Chondrocyte (in vitro differentiated cells): ENCODE measurements at regions not wholly inside any gene's neighbourhood (a gene's known extent, or its start where the extent isn't known, plus 50 kb on each side); places are given as distances from the start of the nearest gene placed in this dataset.

Experiments
- DNase-seq: peaks from one replicate; pipeline ENCODE4 v3.0.0; 2021; ENCODE audit warnings: mixed read lengths, low spot score
- H3K27ac Mint-ChIP-seq: one replicate; pipeline ENCODE4 v1.8.0; 2021; ENCODE audit warnings: mild to moderate bottlenecking, moderate library complexity, mixed read lengths; ENCODE audit not compliant: unreplicated experiment
- H3K27me3 Mint-ChIP-seq: 2 replicates; pipeline ENCODE4 v1.8.0; 2021; ENCODE audit warnings: low read depth, mixed read lengths
- H3K36me3 Mint-ChIP-seq: 2 replicates; pipeline ENCODE4 v1.8.0; 2021; ENCODE audit warnings: low read depth, mixed read lengths
- H3K4me1 Mint-ChIP-seq: 2 replicates; pipeline ENCODE4 v1.8.0; 2021; ENCODE audit warnings: low read depth, mild to moderate bottlenecking, mixed read lengths
- H3K4me3 Mint-ChIP-seq: one replicate; pipeline ENCODE4 v1.8.0; 2021; ENCODE audit warnings: mild to moderate bottlenecking, moderate library complexity, mixed read lengths; ENCODE audit not compliant: unreplicated experiment
- H3K9me3 Mint-ChIP-seq: 2 replicates; pipeline ENCODE4 v1.8.0; 2021; ENCODE audit warnings: low read depth, mixed read lengths
- TF ChIP-seq, protein P1 (sequence below): fragments of 200-600 bp; sonication (generic); IDR thresholded peaks from 2 replicates; pipeline ENCODE4 v1.5.0; 2021; ENCODE audit warnings: antibody characterized with exemption, mild to moderate bottlenecking, moderate library complexity

DNA sequence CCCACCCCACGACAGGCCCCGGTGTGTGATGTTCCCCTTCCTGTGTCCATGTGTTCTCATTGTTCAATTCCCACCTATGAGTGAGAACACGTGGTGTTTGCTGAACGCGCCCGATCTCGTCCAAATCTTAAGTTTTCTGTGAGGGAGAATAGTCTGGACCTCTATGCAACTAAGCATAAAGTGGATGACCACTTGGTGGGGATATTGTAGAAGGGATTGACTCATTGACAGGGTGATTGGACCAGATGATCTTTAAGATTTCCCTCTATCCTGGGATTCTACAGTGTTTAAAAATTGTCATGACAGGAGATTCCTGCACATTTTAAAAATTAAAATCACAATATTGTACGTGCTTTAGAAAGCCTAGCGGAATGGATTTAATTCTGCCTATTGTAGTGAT, 141.3 kb downstream of the TRMT11 start:
- DNase-seq = no peak
- no peaks in the 10 kb centered on the region for H3K27me3 Mint-ChIP-seq
- no peak overlapping the region for H3K4me3 Mint-ChIP-seq
- no peaks in the 10 kb centered on the region for H3K4me1 Mint-ChIP-seq
- TF ChIP-seq, protein P1, sequence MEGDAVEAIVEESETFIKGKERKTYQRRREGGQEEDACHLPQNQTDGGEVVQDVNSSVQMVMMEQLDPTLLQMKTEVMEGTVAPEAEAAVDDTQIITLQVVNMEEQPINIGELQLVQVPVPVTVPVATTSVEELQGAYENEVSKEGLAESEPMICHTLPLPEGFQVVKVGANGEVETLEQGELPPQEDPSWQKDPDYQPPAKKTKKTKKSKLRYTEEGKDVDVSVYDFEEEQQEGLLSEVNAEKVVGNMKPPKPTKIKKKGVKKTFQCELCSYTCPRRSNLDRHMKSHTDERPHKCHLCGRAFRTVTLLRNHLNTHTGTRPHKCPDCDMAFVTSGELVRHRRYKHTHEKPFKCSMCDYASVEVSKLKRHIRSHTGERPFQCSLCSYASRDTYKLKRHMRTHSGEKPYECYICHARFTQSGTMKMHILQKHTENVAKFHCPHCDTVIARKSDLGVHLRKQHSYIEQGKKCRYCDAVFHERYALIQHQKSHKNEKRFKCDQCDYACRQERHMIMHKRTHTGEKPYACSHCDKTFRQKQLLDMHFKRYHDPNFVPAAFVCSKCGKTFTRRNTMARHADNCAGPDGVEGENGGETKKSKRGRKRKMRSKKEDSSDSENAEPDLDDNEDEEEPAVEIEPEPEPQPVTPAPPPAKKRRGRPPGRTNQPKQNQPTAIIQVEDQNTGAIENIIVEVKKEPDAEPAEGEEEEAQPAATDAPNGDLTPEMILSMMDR = peak; percentile 50
- peaks cover 4% of the 10 kb centered on the region for H3K36me3 Mint-ChIP-seq
- H3K9me3 Mint-ChIP-seq = no peaks in the 10 kb centered on the region
- no peak overlapping the region for H3K27ac Mint-ChIP-seq

DNA sequence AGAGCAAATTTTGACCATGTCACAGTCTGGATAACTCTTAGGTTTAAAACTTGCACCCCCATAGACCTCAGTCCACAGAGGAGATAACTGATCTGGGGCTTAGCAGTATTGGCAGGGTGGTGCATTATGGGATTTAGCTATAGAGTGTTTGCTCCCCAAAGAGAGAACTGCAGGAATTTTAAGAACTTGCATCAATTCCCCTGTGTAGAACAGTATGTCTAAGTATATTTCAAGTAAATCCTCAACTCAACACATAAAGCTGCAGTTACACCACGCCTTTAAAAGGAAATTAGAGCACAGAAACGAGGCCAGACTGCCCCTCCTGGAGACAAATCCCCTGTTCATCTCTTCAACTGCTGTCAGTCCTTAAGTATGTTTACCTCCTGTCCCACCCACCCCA, 144.9 kb downstream of the TRMT11 start:
- Mint-ChIP-seq H3K9me3 (peaks cover 16% of the 10 kb centered on the region), H3K27me3 (no peaks in the 10 kb centered on the region)

GRCh38 chr6:126133984-126134383, 147.6 kb downstream of the TRMT11 start:
- TF ChIP-seq, protein P1 = no peak
- H3K36me3 Mint-ChIP-seq = peaks cover 10% of the 10 kb centered on the region
- no peaks in the 10 kb centered on the region for H3K27me3 Mint-ChIP-seq
- peaks cover 20% of the 10 kb centered on the region for H3K9me3 Mint-ChIP-seq
- no peaks in the 10 kb centered on the region for H3K4me1 Mint-ChIP-seq
- no peak overlapping the region for H3K27ac Mint-ChIP-seq
- H3K4me3 Mint-ChIP-seq = no peak overlapping the region
- no peak for DNase-seq

More for the DNA sequence above, 144.9 kb downstream of the TRMT11 start:
- H3K4me3 Mint-ChIP-seq = no peak overlapping the region
- no peak overlapping the region for H3K27ac Mint-ChIP-seq
- H3K4me1 Mint-ChIP-seq = no peaks in the 10 kb centered on the region
- peaks cover 10% of the 10 kb centered on the region for H3K36me3 Mint-ChIP-seq
- TF ChIP-seq, protein P1 = no peak
- DNase-seq = no peak

- TF ChIP-seq, protein P1 = no peak
- Mint-ChIP-seq H3K4me3 (no peak overlapping the region), H3K27ac (no peak overlapping the region)
These were observed 148.2 kb downstream of the TRMT11 start for GRCh38 chr6:126134491-126134890.

GRCh38 chr6:126140015-126140414, 153.7 kb downstream of the TRMT11 start:
- no peak for DNase-seq
- TF ChIP-seq, protein P1 = no peak
- Mint-ChIP-seq H3K27ac (no peak overlapping the region), H3K27me3 (no peaks in the 10 kb centered on the region), H3K4me1 (no peaks in the 10 kb centered on the region), H3K9me3 (peaks cover 20% of the 10 kb centered on the region), H3K4me3 (no peak overlapping the region), H3K36me3 (peaks cover 8% of the 10 kb centered on the region)

More at GRCh38 chr6:126134491-126134890, 148.2 kb downstream of the TRMT11 start:
- Mint-ChIP-seq H3K27me3 (no peaks in the 10 kb centered on the region), H3K36me3 (peaks cover 10% of the 10 kb centered on the region), H3K4me1 (no peaks in the 10 kb centered on the region), H3K9me3 (peaks cover 20% of the 10 kb centered on the region)
- no peak for DNase-seq
